DOHH2 (cell line): ENCODE measurements at regions not wholly inside any gene's neighbourhood (a gene's known extent, or its start where the extent isn't known, plus 50 kb on each side); places are given as distances from the start of the nearest gene placed in this dataset.

Experiments used
- H3F3A ChIP-seq: fragments of 200-600 bp; sonication (generic), shearing (Covaris generic); 2 replicates; pipeline ENCODE4 v1.6.0; 2016; ENCODE audit warnings: antibody characterized with exemption, mild to moderate bottlenecking; ENCODE audit not compliant: control insufficient read depth, insufficient read depth
- H3K27ac ChIP-seq: fragments of 200-600 bp; sonication (generic); 2 replicates; pipeline ENCODE4 v1.5.1; 2014; ENCODE audit warnings: low read depth, mild to moderate bottlenecking, low read length, moderate library complexity
- H3K27me3 ChIP-seq: fragments of 200-600 bp; sonication (generic); 2 replicates; pipeline ENCODE4 v1.6.1; 2014; ENCODE audit warnings: mild to moderate bottlenecking, low read length, mixed read lengths; ENCODE audit not compliant: control insufficient read depth
- H3K36me3 ChIP-seq: fragments of 200-600 bp; sonication (generic); 2 replicates; pipeline ENCODE4 v1.6.1; 2014; ENCODE audit warnings: mild to moderate bottlenecking, low read length, moderate library complexity, mixed read lengths; ENCODE audit not compliant: control insufficient read depth
- H3K4me1 ChIP-seq: fragments of 200-600 bp; sonication (generic); 2 replicates; pipeline ENCODE4 v1.6.1; 2014; ENCODE audit warnings: mild to moderate bottlenecking, low read length, mixed read lengths; ENCODE audit not compliant: control insufficient read depth
- H3K4me2 ChIP-seq: fragments of 200-600 bp; sonication (generic); 2 replicates; pipeline ENCODE4 v1.6.0; 2014; ENCODE audit warnings: mild to moderate bottlenecking, low read length, moderate library complexity
- H3K4me3 ChIP-seq: fragments of 200-600 bp; sonication (generic); 2 replicates; pipeline ENCODE4 v1.5.1; 2014; ENCODE audit warnings: mild to moderate bottlenecking, low read length, mixed read lengths
- H3K79me2 ChIP-seq: fragments of 200-600 bp; sonication (generic); 2 replicates; pipeline ENCODE4 v1.6.1; 2014; ENCODE audit warnings: mild to moderate bottlenecking, low read length, mixed read lengths; ENCODE audit not compliant: control insufficient read depth
- H3K9me2 ChIP-seq: fragments of 200-600 bp; sonication (generic); replicated peaks from 2 replicates; pipeline ENCODE4 v1.6.1; 2014; ENCODE audit warnings: mild to moderate bottlenecking, low read length, mixed read lengths; ENCODE audit not compliant: control insufficient read depth
- H3K9me3 ChIP-seq: fragments of 200-600 bp; sonication (generic); 2 replicates; pipeline ENCODE4 v1.6.1; 2014; ENCODE audit warnings: antibody characterized with exemption, low read length, mixed read lengths; ENCODE audit not compliant: control insufficient read depth, insufficient read depth
- H4K20me1 ChIP-seq: fragments of 200-600 bp; sonication (generic); 2 replicates; pipeline ENCODE4 v1.6.0; 2014; ENCODE audit warnings: low read depth, mild to moderate bottlenecking, antibody characterized with exemption, low read length, moderate library complexity; ENCODE audit not compliant: control insufficient read depth, insufficient read depth
- CTCF ChIP-seq: fragments of 200-600 bp; sonication (generic); IDR thresholded peaks from one replicate; pipeline ENCODE4 v1.5.1; 2014; ENCODE audit warnings: antibody characterized with exemption, mild to moderate bottlenecking, low read depth, low read length; ENCODE audit not compliant: poor library complexity, severe bottlenecking
- EZH2phosphoT487 ChIP-seq: fragments of 200-600 bp; sonication (generic); IDR thresholded peaks from 2 replicates; pipeline ENCODE4 v1.6.1; 2017; ENCODE audit warnings: borderline replicate concordance, mild to moderate bottlenecking, antibody characterized with exemption, low read length, moderate library complexity, mixed read lengths

- no peaks in the 10 kb centered on the region for H3K79me2 ChIP-seq
- TF ChIP-seq EZH2phosphoT487, result no peak
- no peak for TF ChIP-seq CTCF
- H3K27ac ChIP-seq, result no peak overlapping the region
- H3F3A ChIP-seq, result no peaks in the 10 kb centered on the region
- no peaks in the 10 kb centered on the region for H3K27me3 ChIP-seq
- H3K4me3 ChIP-seq, result no peak overlapping the region
- no peak overlapping the region for H3K4me2 ChIP-seq
- H3K9me2 ChIP-seq, result no peaks in the 10 kb centered on the region
- H3K9me3 ChIP-seq, result no peaks in the 10 kb centered on the region
- no peaks in the 10 kb centered on the region for H3K36me3 ChIP-seq
- H3K4me1 ChIP-seq, result peaks cover 9% of the 10 kb centered on the region
- no peaks in the 10 kb centered on the region for H4K20me1 ChIP-seq
These were observed 328.6 kb upstream of the CLNK start for GRCh38 chr4:11013094-11013664.

GRCh38 chr4:11011249-11011648, 326.7 kb upstream of the CLNK start:
- Histone ChIP-seq H4K20me1 (no peaks in the 10 kb centered on the region), H3K27me3 (no peaks in the 10 kb centered on the region), H3K27ac (no peak overlapping the region), H3K4me2 (no peak overlapping the region), H3K9me2 (no peaks in the 10 kb centered on the region), H3F3A (no peaks in the 10 kb centered on the region), H3K36me3 (no peaks in the 10 kb centered on the region), H3K9me3 (no peaks in the 10 kb centered on the region), H3K79me2 (no peaks in the 10 kb centered on the region), H3K4me3 (no peak overlapping the region), H3K4me1 (peaks cover 12% of the 10 kb centered on the region)
- TF ChIP-seq CTCF, result no peak

GRCh38 chr4:11010624-11011023, 326.1 kb upstream of the CLNK start:
- no peaks in the 10 kb centered on the region for H3F3A ChIP-seq
- H4K20me1 ChIP-seq, result no peaks in the 10 kb centered on the region
- TF ChIP-seq EZH2phosphoT487, result no peak
- TF ChIP-seq CTCF, result no peak
- H3K27ac ChIP-seq, result no peak overlapping the region
- no peaks in the 10 kb centered on the region for H3K27me3 ChIP-seq
- H3K36me3 ChIP-seq, result no peaks in the 10 kb centered on the region
- peaks cover 19% of the 10 kb centered on the region for H3K4me1 ChIP-seq
- no peak overlapping the region for H3K4me3 ChIP-seq
- no peaks in the 10 kb centered on the region for H3K9me3 ChIP-seq
- H3K9me2 ChIP-seq, result no peaks in the 10 kb centered on the region
- H3K4me2 ChIP-seq, result no peak overlapping the region
- no peaks in the 10 kb centered on the region for H3K79me2 ChIP-seq

GRCh38 chr4:11009281-11009680, 324.7 kb upstream of the CLNK start:
- Histone ChIP-seq H3K27ac (no peak overlapping the region), H3K4me3 (no peak overlapping the region), H3K4me1 (peaks cover 27% of the 10 kb centered on the region), H3K36me3 (no peaks in the 10 kb centered on the region), H3K4me2 (no peak overlapping the region), H3K9me2 (no peaks in the 10 kb centered on the region), H3F3A (no peaks in the 10 kb centered on the region), H3K27me3 (no peaks in the 10 kb centered on the region), H3K79me2 (no peaks in the 10 kb centered on the region), H3K9me3 (no peaks in the 10 kb centered on the region), H4K20me1 (no peaks in the 10 kb centered on the region)
- no peak for TF ChIP-seq EZH2phosphoT487
- no peak for TF ChIP-seq CTCF
